Superior temporal gyrus (tissue), 1 donor: ENCODE measurements at regions not wholly inside any gene's neighbourhood (a gene's known extent, or its start where the extent isn't known, plus 50 kb on each side); places are given as distances from the start of the nearest gene placed in this dataset.

Experiments
- DNase-seq: peaks from one replicate; pipeline ENCODE4 v3.0.0-alpha.2; 2016; ENCODE audit errors: extremely low spot score

DNA sequence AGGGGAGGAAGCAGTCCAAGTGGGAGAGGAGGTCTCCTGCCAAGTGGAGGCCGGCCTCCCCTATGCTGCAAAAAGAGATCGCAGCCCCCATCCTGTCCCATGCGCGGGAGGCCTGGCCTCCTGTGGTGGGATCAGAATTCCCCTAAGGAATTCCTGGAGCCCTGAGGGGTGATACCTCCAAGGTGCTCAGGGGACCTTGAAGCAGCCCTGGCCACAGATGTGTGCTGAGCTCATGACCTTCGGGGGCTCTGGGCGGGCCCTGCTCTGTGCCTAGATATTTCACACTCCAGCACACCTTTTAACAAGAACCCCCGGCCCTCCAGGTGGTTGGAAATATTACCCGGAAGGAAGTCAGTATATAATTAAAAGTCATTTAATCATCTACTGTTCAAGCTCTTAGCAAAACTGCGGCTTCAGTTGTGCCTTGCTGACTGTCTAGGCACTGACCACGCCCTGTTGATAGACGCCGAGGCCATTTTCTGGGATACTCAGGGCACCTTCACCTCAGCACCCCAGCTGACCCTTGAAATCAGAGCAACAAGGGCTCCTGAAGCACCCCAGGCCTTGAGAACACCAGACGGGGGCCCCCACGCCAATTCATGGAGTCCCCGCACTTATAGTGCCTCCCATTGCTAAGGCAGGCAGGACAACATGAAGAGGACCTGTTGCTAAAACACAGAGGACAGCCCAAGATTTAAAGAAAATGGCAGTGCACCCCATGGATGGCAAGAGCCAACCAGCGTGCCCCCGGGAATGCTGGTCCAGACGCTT is 119.1 kb downstream of the NDUFA10 start:
- DNase-seq = no peak

DNA sequence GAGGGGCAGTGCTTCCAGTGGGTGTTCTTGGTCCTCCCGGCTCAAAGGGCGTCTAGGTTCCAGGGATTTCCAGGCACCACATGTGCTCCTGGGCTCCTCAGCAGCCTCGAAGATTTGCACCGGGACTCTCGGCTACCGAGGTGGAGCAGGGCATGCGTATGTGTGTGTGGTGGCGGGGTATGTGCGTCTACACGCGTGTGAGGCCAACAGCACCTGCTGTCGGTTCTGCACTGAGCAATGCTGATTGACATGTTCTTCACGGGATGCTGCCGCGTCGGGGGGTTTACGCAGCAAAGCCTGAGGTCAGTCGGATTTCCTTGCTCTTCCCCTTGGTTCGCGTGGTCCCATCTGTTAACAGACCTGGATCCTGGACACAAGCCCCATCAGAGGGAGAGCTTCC is 119.8 kb downstream of the NDUFA10 start:
- DNase-seq = no peak

DNA sequence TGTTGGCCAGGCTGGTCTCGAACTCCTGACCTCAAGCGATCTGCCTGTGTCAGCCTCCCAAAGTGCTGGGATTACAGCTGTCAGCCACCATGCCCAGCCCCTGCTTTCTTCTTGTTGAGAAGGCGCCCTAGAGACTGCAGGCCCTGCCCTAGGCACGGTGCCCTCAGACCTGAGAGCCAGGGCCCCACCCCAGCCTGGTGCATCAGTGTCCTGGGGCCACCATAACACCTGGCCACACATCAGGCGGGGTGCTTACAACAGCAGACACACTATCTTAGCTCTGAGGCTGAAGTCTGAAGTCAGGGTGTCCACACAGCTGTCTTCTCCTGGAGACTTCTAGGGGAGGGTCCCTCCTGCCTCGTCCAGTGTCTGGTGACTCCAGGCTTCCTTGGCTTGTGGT is 120.6 kb downstream of the NDUFA10 start:
- no peak for DNase-seq

DNA sequence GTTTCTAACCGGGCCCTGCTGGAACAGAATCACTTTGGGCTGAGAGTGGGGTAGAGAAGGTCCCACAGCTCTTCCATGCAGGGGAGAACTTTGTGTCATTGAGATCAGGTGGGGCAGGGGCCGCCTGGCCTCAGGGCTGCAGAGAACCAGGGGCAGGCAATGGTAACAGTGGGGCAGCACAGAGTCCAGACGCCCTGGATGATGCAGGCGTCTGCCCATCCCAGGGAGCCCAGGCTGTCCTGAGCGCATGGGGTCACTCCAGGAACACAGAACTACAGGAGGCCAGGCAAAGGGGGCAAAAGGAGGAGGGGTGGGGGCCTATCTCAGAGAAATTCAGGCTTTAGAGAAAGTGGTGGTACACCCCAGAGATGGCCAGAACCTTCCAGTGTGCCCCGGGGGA is 121.3 kb downstream of the NDUFA10 start:
- DNase-seq = no peak

DNA sequence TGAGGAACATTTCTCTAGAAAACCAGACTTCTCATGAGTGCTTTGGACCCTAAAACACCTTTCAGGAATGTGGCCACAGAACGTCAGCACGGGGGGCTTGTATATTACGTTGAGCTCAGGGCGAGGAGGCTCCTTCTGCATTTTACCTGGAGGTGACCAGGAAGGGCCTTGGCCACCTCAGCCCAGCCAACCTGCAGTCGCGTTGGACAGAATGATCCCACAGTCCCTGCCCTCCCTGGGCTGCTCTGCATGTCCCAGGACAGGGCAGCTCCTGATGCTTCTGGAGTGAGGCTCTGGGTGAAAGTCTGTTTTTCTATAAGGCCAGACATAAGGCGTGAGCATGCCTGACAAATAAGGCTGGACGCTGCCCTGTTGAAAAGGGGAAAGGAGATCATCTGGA is 121.9 kb downstream of the NDUFA10 start:
- DNase-seq = no peak

DNA sequence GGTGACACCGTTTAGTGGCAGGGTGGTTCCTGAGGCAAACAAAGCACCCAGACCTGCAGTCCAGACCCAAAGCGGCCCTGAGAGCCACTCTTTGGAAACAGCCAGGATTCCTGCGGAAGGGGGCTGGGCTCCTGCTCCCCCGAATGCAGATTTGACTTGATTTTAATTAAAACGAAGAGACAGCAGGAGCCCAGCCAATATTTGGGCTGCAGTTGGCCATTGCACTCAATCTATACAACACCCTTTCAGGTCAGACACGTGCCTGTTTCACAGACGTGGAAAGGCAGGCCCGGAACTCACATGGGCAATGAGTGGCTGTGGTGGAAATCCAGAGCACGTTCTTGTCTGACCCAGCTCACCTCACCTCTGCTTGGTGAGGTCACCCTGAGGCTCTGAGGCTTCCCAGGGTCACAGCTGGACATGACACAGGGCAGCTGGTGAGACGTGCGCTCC is 122.4 kb downstream of the NDUFA10 start:
- no peak for DNase-seq

DNA sequence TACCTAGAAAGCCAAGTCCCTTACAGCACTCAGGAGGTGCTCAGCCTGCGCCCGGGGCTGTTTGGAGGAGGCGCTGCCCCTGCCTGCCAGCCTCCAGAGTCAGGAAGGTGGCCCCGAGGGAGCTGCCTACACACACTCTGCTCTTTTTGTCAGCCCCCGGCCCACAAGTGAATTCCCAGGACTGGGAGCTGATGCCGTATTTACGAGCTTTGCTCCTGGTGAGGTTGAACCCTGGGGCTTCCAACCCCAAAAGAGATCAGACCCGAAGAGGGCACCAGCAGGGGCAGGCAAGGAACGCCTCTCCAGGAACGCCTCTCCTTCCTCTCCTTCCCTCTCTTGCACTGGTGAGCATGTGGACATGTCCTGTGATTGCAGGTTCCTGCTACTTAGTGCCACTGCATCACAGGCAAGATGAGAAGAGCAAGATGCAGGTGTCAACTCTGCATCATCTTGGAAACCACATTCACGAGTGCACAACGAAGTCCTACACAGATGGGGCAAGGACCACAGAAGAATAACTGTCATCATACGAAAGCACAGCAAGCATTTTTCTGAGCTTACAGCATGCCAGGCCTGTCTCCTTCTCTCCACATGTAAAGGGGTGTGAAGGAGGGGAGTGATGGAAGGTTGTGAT is 126.7 kb downstream of the NDUFA10 start:
- DNase-seq = no peak

DNA sequence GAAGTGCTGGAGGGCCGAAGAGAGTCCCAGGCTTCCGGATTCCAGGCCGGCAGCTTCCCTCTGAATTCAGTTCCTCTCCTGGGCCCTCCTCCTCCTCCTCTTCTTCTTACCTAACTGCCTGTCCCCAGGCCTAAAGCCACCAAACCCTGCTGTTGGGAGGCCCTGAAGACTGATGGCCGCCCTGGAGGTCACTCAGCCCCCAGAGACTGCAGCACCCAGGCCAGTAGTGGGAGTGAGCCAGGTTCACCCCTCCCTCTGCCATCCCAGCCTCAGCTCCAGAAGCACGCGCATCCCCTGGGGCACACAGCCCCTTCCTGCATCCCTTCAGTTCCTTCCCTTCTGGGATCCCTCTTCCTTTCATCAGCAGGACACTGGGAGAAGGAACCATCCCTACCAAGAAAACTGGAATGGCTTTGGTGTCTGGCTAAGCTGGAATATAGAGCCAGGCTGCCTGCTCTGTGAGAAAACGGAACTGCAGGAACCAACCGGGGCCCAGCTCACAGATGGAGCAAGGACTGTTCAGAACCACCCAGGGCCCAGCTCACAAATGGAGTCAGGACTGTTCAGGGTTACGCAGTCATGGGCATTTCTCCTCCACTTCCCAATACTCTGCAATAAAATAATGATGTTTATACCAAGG is 127.4 kb downstream of the NDUFA10 start:
- no peak for DNase-seq

DNA sequence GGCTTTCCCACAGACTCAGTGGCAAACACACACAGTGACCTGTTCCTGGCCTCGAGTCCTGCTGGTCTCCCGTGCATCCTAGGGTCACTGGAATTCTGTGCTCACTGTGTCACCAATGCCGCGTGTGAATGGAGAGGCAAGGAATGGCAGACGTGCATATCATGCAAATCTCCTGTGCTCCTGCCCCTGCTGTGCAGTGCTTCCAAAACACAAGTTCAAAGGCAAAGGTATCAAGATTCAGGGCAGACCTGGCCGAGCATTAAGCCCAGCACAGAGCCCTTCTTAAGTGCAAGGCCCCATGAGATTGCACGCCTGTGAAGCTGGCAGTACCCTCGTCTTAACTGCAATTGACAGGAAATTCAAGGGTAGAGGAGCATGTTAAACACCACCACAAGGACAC is 129.1 kb downstream of the NDUFA10 start:
- DNase-seq = no peak

DNA sequence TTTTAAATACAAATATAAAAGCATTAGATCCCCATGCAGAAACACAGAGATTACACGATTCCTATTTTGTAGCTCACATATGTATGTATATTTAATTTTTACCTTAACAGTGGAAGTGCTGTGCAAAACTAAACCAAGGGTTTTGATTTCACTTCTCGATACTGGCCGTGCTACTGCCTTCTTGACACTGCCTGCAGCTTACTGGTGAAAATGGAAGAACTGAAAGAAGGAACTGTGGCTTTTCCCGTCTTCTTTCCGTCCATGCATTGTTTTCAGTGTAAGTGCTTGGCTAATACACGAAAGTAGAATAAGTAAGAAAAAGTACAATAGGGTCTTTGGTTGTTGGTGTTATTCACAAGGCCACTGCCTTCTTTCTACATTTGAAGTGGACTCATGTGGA is 129.5 kb downstream of the NDUFA10 start:
- no peak for DNase-seq

DNA sequence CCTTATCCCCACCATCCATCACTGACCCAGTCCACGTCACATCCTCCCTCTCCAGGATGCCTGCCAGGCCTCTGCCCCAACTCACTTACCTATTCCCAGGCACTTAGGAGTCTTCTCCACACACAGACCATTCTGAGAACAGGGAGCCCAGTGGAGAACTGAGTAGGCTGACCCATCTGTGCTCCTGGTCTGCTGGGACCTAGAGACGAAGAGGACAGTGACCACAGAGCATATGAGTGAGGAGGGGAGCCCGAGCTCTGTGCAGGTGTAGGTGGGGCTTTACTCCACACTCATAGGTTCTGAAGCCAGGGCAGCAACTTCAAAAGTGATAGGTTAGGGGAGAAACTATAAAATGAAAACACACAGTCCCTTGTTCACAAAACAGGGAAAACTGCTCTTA is 130.0 kb downstream of the NDUFA10 start:
- DNase-seq = no peak

DNA sequence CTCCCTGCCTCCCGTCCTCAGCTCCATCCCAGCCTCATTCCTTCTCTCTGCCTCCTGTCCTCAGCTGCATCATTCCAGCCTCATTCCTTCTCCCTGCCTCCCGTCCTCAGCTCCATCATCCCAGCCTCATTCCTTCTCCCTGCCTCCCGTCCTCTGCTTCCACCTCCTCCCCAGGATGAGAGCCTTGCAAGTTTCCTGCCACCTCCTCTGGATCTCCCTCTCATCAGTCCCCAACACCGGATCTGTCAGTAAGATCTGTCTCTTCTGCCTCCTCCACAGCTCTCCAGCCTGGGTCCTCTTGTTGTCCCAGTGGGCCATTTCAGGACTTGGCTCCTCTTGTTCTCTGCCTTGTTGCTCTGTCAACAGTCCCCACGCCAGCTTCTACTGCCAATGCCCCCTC is 130.9 kb downstream of the NDUFA10 start:
- no peak for DNase-seq

DNA sequence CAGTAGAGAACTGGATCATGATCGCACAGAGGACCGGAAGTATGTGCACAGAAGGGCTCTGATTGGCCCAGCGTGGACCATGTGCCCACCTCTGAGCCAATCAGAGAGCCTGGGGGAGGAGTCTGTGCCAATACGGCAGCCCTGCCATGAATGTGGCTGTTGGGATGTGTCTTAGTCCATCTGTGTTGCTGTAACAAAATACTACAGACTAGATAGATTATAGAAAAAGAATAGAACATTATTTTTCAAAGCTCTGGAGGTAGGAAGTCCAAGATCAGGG is 132.0 kb downstream of the NDUFA10 start:
- DNase-seq = no peak

DNA sequence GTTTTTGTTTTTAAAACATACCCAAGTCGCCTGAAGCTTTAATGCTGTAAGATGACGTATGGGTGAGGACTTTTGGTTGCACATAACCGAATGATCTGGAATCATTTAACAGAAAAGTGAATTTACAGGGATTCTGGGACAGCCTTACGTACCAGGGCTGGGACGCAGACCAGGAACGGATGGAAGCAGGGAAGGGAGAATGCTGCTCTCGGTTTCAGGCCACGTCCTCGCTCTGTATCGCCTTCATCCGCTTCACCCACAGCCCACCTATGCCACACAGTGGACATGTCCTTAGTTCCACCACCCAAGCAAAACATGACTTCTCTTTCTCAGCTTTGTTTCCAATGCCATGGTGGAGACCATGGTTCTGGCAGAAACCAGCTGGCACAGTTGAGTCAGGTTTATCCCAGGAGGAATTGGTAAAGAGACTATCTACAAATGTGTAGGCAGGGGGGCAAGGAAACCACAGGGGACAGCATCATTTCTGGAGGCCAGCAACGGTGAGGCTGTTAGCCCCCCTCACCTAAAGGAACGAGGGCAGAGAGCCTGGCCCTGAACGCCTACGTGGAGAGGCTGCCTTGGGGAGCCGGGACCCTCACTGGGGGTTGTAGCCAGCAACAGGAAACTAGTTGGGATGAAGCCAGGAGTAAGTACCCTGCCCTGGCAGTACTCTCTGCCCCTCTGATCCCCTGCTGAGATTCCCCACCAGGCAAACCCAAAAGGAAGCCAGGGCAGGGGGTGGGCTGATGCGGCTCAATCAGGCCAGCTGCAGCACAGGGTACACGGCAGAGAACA is 132.5 kb downstream of the NDUFA10 start:
- DNase-seq = no peak

DNA sequence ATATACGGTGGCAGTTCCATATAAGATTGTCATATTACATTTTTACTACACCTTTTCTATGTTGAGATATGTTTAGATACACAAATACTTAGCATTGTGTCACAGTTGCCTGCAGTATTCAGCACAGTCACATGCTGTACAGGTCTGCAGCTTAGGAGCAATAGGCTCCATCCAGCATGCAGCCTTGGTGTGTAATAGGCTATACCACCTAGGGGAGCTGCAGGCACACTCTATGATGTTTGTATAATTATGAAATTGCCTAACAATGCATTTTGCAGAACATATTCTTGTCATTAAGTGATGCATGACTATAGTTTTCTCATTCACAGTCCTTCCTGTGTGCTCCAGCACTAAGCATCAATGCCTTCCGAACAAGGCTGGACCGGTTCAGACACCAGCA is 133.4 kb downstream of the NDUFA10 start:
- DNase-seq = no peak

DNA sequence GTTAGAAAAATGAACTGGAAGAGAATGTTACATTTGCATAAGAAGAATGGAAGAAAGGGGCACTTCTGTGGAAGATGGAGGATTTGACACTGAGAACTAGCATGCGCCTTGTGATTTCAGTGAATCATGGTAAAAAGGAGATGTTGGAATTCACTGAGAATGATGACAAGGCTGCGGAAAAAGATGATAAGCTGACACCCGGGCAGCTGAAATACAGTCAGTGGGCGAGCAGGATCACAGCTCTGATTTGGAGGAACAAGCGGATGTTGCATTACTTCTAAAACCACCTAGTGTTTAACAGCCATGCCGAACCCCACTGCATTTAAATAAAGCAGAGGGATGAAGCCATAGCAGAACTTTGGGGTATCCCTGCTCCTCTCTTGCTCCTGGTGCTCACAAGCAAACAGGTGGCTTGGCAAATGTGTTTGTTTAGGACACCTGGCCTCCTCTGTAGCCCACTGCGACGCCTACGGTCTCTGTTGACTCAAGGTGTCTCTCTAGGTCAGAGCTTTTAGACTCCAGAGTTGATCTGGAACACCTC is 134.9 kb downstream of the NDUFA10 start:
- no peak for DNase-seq

DNA sequence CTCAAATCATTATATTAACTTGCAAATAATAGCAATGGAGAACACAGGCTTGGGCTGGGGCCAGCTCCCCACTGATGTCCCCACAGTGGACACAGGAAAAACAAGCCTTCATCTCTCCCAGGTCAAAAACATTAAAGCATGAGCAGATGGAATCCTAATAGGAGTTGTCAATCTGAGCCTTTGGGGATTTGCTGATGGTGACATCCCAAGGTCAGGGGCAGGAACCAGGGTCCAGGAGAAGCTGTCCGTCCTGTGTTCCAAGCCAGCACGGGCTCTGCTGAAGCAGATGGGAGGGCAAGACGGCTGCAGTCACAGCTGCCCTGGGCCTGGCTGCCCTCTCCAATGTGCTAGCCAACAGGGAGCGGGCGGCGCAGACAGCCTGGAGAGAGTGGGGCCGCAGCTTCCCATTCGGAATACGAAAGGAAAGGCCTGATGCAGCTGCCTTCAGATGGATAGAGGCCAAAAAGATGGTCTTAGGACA is 135.5 kb downstream of the NDUFA10 start:
- no peak for DNase-seq

DNA sequence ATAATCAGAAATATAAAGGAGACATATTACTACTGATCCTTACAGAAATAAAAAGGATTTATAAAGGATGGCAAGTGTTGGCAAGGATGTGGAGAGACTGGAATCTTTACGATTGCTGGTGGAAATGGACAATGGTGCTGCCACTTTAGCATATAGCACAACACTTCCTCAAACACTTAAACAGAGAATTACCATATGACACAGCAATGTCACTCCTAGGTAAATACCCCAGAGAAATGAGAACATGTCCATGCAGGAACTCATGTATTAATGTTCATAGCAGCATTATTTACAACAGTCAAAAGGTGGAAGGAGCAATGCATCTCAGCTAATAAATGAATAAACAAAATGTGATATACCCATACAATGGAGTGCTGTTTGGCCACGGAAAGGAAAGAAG is 137.5 kb downstream of the NDUFA10 start:
- no peak for DNase-seq

DNA sequence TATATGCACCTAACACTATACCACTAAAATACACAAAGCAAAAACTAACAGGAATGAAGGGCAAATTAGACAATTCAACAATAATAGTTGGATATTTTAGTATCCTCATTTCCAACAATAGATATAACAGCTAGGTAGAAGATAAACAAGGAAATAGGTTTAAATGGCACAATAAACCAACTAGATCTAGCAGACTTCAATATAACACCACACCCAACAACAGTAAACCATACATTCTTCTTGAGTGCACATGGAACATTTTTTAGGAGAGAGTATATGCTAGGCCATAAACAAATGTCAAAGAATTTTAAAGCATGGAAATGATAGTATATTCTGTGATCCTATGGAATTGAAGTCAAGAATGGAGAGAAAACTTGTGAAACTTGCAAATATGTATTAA is 138.4 kb downstream of the NDUFA10 start:
- no peak for DNase-seq

DNA sequence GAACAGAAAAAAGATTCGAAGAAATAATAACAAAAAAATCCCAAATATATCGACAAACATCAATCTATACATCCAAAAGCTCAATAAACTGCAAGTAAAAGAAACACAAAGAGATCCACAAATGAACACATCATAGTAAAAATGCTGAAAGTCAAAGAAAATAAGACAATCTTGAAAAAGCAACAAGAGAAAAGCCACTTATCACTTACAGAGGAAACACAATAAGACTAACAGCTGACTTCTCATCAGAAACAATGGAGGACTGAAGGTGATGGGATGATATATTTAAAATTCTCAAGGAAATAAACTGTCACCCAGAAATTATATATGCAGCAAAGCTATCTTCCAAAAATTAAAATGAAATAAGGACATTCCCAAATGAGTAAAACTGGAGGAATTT is 140.3 kb downstream of the NDUFA10 start:
- DNase-seq = no peak

DNA sequence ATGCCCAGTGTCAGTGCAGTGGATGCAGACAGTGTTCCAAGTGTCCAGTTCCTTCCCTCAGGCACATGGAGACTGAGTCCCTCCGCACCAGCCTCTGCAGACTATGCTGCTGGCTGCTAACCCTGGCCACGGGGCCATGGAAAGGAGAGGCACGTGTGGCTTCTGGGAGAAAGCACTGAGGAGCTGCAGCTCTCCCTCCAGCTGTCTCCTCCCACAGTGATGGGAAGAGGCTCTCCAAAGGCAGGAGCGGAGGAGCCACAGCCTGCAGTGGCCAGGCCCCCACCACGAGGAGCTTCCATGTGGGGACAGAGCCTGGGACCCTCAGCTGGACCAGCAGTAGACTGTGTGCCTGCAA is 141.1 kb downstream of the NDUFA10 start:
- DNase-seq = no peak

DNA sequence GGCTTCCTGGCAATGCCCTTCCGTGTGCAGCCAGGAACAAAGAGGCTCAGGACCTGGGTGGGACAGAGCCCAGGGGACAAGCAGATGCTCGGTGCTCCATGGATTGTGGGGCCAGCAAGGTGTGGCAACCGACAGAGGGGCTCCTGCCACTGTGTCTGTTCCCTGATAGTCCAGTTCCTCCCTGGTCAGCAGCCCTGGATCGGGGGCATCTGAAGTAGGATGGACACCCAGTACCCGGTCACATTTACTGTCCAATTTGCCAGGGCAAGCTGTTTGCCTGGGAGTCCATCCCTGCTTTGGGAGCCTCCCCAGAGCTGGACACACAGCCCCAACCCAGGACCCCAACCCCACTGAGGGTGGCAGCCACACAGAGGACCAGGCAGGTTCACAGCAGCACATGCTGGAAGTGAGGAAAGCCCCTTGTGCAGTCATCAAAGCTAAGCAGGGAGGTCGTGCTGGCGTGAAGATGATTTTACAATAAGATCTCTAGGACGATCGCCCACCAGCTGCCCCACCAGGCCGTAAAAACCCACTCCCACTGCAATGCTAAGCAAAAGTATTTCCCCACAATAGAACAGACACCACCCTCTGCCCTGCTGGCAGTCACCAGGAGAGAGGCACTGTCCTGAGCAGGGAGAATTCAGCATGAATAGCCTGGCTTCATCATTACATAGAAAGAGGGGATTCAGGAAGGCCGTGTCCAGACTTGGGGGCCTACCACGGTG is 141.7 kb downstream of the NDUFA10 start:
- no peak for DNase-seq
